SH-SY5Y (cell line): ENCODE measurements at regions not wholly inside any gene's neighbourhood (a gene's known extent, or its start where the extent isn't known, plus 50 kb on each side); places are given as distances from the start of the nearest gene placed in this dataset.

ENCODE experiments used
- GATA2 ChIP-seq: IDR thresholded peaks from 2 replicates; pipeline ENCODE4 v1.6.1; 2011; ENCODE audit warnings: mild to moderate bottlenecking, low read depth, low read length
- GATA3 ChIP-seq: IDR thresholded peaks from 2 replicates; pipeline ENCODE4 v1.6.1; 2011; ENCODE audit warnings: low read depth, mild to moderate bottlenecking, low read length, moderate library complexity

GRCh38 chr14:62126879-62127478 lies 364.8 kb downstream of the SNAPC1 start:
- TF ChIP-seq GATA2 (no peak), GATA3 (no peak)
